Fibroblast of lung (primary cell): ENCODE measurements at regions not wholly inside any gene's neighbourhood (a gene's known extent, or its start where the extent isn't known, plus 50 kb on each side); places are given as distances from the start of the nearest gene placed in this dataset.
"Not testable (repeated sequence)": the region's sequence is repeated elsewhere in the genome, so short reads cannot be mapped to it uniquely, and the experiment has no call there.

Experiments
- DNase-seq, 2 donors: peaks; one replicate each; pipeline versions ENCODE4 v3.0.0 to v3.0.0-alpha.2; 2010; ENCODE audit warnings: low read depth in 2 of 2
- H2AFZ ChIP-seq: 2 replicates; pipeline ENCODE4 v1.5.1; 2012; ENCODE audit warnings: low read length, control low read depth, inconsistent platforms
- H3K27ac ChIP-seq: 2 replicates; pipeline ENCODE4 v1.5.1; 2011; ENCODE audit warnings: low read length, control low read depth; ENCODE audit not compliant: insufficient read depth
- H3K27me3 ChIP-seq: 2 replicates; pipeline ENCODE4 v1.5.1; 2011; ENCODE audit warnings: mild to moderate bottlenecking, low read length; ENCODE audit not compliant: control insufficient read depth, insufficient read depth
- H3K36me3 ChIP-seq: 2 replicates; pipeline ENCODE4 v1.5.1; 2011; ENCODE audit warnings: low read length; ENCODE audit not compliant: control insufficient read depth, insufficient read depth
- H3K4me1 ChIP-seq: 2 replicates; pipeline ENCODE4 v1.5.1; 2011; ENCODE audit warnings: low read length; ENCODE audit not compliant: control insufficient read depth, insufficient read depth; ENCODE audit errors: extremely low read depth
- H3K4me2 ChIP-seq: 2 replicates; pipeline ENCODE4 v1.5.1; 2011; ENCODE audit warnings: low read length, control low read depth; ENCODE audit not compliant: insufficient read depth; ENCODE audit errors: extremely low read depth
- H3K4me3 ChIP-seq, 4 experiments: fragments of 200-600 bp in 1 of 4; sonication (generic) in 1 of 4; replicated peaks in 1 of 4; 2 replicates each; pipeline ENCODE4 v1.5.1; 2011 to 2016; ENCODE audit warnings: low read length in 4 of 4, low read depth in 3 of 4, mild to moderate bottlenecking in 3 of 4, control low read depth in 2 of 4, inconsistent platforms in 1 of 4, mixed read lengths in 1 of 4; ENCODE audit not compliant: insufficient read depth in 1 of 4; ENCODE audit errors: control extremely low read depth in 1 of 4
- H3K79me2 ChIP-seq: 2 replicates; pipeline ENCODE4 v1.5.1; 2012; ENCODE audit warnings: mild to moderate bottlenecking, low read length, inconsistent platforms; ENCODE audit not compliant: control insufficient read depth, insufficient read depth
- H3K9ac ChIP-seq: 2 replicates; pipeline ENCODE4 v1.5.1; 2011; ENCODE audit warnings: mild to moderate bottlenecking, low read length, control low read depth; ENCODE audit not compliant: insufficient read depth
- H3K9me3 ChIP-seq: 2 replicates; pipeline ENCODE4 v1.5.1; 2012; ENCODE audit warnings: low read depth, low read length; ENCODE audit not compliant: control insufficient read depth, insufficient read depth
- H4K20me1 ChIP-seq: 2 replicates; pipeline ENCODE4 v1.5.1; 2011; ENCODE audit warnings: low read length; ENCODE audit not compliant: control insufficient read depth, insufficient read depth; ENCODE audit errors: extremely low read depth
- EZH2 ChIP-seq: IDR thresholded peaks from 2 replicates; pipeline ENCODE4 v1.5.1; 2012; ENCODE audit warnings: low read length, control low read depth, mild to moderate bottlenecking; ENCODE audit errors: missing control alignments
- TF ChIP-seq, protein P1 (sequence below), 2 donors: IDR thresholded peaks in 1 of 2; conservative IDR thresholded peaks in 1 of 2; 1 replicate in 1 of 2; 2 replicates in 1 of 2; pipeline ENCODE4 v1.5.1; 2011 to 2012; ENCODE audit warnings: low read length in 2 of 2, control low read depth in 1 of 2, inconsistent platforms in 1 of 2, low read depth in 1 of 2, mild to moderate bottlenecking in 1 of 2

DNA sequence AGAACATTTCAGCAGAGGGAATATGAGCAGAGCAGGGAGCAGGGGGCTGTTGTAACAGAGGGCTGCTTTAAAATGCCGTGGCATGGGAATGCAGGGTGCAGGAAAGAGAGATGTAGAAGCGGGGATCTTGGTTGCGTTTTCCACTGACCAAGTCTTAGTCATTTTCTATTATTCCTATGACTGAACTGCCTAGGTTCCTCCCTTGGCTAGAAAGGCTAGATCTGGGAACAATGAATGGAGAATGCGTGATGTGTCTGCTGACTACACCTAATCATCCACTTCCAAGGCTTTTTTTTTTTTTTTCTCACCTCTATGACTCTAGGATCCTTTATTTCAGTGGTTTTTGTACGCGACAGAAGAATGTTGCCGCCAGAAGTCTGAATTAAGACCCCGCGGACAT lies 607.4 kb upstream of the TBL1XR1 start:
- H3K79me2 ChIP-seq: no peaks in the 10 kb centered on the region
- no peaks in the 10 kb centered on the region for H4K20me1 ChIP-seq
- H3K36me3 ChIP-seq: no peaks in the 10 kb centered on the region
- TF ChIP-seq, protein P1, sequence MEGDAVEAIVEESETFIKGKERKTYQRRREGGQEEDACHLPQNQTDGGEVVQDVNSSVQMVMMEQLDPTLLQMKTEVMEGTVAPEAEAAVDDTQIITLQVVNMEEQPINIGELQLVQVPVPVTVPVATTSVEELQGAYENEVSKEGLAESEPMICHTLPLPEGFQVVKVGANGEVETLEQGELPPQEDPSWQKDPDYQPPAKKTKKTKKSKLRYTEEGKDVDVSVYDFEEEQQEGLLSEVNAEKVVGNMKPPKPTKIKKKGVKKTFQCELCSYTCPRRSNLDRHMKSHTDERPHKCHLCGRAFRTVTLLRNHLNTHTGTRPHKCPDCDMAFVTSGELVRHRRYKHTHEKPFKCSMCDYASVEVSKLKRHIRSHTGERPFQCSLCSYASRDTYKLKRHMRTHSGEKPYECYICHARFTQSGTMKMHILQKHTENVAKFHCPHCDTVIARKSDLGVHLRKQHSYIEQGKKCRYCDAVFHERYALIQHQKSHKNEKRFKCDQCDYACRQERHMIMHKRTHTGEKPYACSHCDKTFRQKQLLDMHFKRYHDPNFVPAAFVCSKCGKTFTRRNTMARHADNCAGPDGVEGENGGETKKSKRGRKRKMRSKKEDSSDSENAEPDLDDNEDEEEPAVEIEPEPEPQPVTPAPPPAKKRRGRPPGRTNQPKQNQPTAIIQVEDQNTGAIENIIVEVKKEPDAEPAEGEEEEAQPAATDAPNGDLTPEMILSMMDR (conservative IDR thresholded peaks at IDR 0.05 in 1 of 2, IDR thresholded peaks at IDR 0.05 in 1 of 2; ENCODE audit: low read depth in 1 of 2, low read length in 2 of 2): no peak
- no peak for TF ChIP-seq EZH2
- no peak overlapping the region for H3K4me2 ChIP-seq
- no peaks in the 10 kb centered on the region for H3K9me3 ChIP-seq
- no peaks in the 10 kb centered on the region for H3K4me1 ChIP-seq
- H2AFZ ChIP-seq: no peak overlapping the region
- DNase-seq: peak in 1 of 2 donors; percentile 68
- no peak overlapping the region for H3K9ac ChIP-seq
- no peak overlapping the region for H3K27ac ChIP-seq
- no peak overlapping the region for H3K4me3 ChIP-seq
- H3K27me3 ChIP-seq: no peaks in the 10 kb centered on the region

- Histone ChIP-seq H3K27ac (no peak overlapping the region), H4K20me1 (no peaks in the 10 kb centered on the region), H3K4me3 (no peak overlapping the region), H3K36me3 (no peaks in the 10 kb centered on the region), H3K79me2 (no peaks in the 10 kb centered on the region), H3K9ac (no peak overlapping the region), H3K9me3 (no peaks in the 10 kb centered on the region), H2AFZ (no peak overlapping the region), H3K4me2 (no peak overlapping the region), H3K27me3 (no peaks in the 10 kb centered on the region), H3K4me1 (no peaks in the 10 kb centered on the region)
- no peak for TF ChIP-seq EZH2
- TF ChIP-seq, protein P1 (conservative IDR thresholded peaks at IDR 0.05 in 1 of 2, IDR thresholded peaks at IDR 0.05 in 1 of 2; ENCODE audit: low read depth in 1 of 2, low read length in 2 of 2): no peak
- peak; percentile 36 to 45 for DNase-seq
Measured at GRCh38 chr3:177807150-177807875, 610.0 kb upstream of the TBL1XR1 start.

DNA sequence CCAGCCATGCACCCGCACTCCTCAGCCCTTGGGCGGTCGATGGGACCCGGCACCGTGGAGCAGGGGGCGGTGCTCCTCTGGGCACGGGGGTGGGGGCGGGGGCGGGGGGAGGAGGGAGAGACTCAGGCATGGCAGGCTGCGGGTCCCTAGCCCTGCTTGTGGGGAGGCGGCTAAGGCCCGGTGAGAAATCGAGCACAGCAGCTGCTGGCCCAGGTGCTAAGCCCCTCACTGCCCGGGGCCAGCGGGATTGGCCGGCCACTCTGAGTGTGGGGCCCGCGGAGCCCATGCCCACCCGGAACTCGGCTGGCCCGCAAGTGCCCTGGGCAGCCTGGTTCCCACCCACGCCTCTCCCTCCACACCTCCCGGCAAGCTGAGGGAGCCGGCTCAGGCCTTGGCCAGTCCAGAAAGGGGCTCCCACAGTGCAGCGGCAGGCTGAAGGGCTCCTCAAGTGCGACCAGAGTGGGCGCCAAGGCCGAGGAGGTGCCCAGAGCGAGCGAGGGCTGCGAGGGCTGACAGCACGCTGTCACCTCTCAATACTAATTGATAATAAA lies 611.7 kb upstream of the TBL1XR1 start:
- H3K36me3 ChIP-seq, H3K27ac ChIP-seq, DNase-seq, H3K9me3 ChIP-seq, H4K20me1 ChIP-seq, H3K4me2 ChIP-seq, H3K27me3 ChIP-seq, H3K79me2 ChIP-seq, H3K4me1 ChIP-seq, H3K4me3 ChIP-seq, H3K9ac ChIP-seq, H2AFZ ChIP-seq: not testable (repeated sequence)
